ENCODE measurements at regions not wholly inside any gene's neighbourhood (a gene's known extent, or its start where the extent isn't known, plus 50 kb on each side); places are given as distances from the start of the nearest gene placed in this dataset.
"Not testable (repeated sequence)": the region's sequence is repeated elsewhere in the genome, so short reads cannot be mapped to it uniquely, and the experiment has no call there.

DNA sequence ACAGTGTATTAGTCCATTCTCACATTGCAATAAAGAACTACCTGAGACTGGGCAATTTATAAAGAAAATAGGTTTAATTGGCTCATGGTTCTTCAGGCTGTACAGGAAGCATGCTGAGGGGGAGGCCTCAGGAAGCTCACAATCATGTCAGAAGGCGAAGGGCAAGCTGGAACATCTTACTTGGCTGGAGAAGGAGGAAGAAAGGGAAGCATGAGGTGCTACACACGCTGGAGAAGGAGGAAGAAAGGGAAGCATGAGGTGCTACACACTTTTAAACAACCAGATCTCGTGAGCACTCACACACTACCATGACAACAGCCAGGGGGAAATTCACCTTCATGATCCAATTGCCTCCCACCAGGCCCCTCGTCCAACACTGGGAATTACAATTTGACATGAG, 95.3 kb upstream of the FAM110C start:
- Mint-ChIP-seq H3K4me1 (peaks cover 0 to 5% (median 0%) of the 10 kb centered on the region in 7 donors), H3K27ac (no peak overlapping the region), H3K4me3 (no peak overlapping the region), H3K27me3 (peaks cover 4 to 12% (median 5%) of the 10 kb centered on the region in 5 donors), H3K36me3 (no peaks in the 10 kb centered on the region), H3K9me3 (no peaks in the 10 kb centered on the region)
- intact Hi-C loops (cut with micrococcal nuclease), result no loop called here
- no peaks in the 10 kb centered on the region for H3K4me1 ChIP-seq (ENCODE audit: control insufficient read depth in 2 of 2, insufficient read depth in 2 of 2, low read length in 2 of 2)
- ChIA-PET CTCF (no interaction called here), POLR2A (no interaction called here)
- no peak for DNase-seq
- H3K9me3 ChIP-seq (ENCODE audit: control insufficient read depth in 2 of 3, low read length in 3 of 3), result no peaks in the 10 kb centered on the region
- H3K36me3 ChIP-seq (ENCODE audit: control insufficient read depth in 2 of 3, insufficient read depth in 3 of 3, low read length in 3 of 3), result no peaks in the 10 kb centered on the region
- no peak overlapping the region for H3K27ac ChIP-seq (ENCODE audit: low read depth, low read length)
- H3K4me3 ChIP-seq (ENCODE audit: low read length), result no peak overlapping the region
- no peak for ATAC-seq
- no peaks in the 10 kb centered on the region for H3K27me3 ChIP-seq (ENCODE audit: control insufficient read depth in 2 of 2, insufficient read depth in 2 of 2, low read length in 2 of 2)

- Mint-ChIP-seq H3K4me3 (no peak overlapping the region), H3K9me3 (peaks cover 0 to 2% (median 0%) of the 10 kb centered on the region in 11 donors), H3K27me3 (peaks cover 12 to 28% (median 24%) of the 10 kb centered on the region in 5 donors), H3K27ac (no peak overlapping the region), H3K36me3 (no peaks in the 10 kb centered on the region), H3K4me1 (peaks cover 0 to 3% (median 0%) of the 10 kb centered on the region in 7 donors)
- intact Hi-C loops (cut with micrococcal nuclease), result no loop called here
- Histone ChIP-seq H3K27ac (ENCODE audit: low read depth, low read length) (no peak overlapping the region), H3K27me3 (ENCODE audit: control insufficient read depth in 2 of 2, insufficient read depth in 2 of 2, low read length in 2 of 2) (no peaks in the 10 kb centered on the region), H3K4me1 (ENCODE audit: control insufficient read depth in 2 of 2, insufficient read depth in 2 of 2, low read length in 2 of 2) (no peaks in the 10 kb centered on the region), H3K4me3 (ENCODE audit: low read length) (no peak overlapping the region), H3K36me3 (ENCODE audit: control insufficient read depth in 2 of 3, insufficient read depth in 3 of 3, low read length in 3 of 3) (no peaks in the 10 kb centered on the region), H3K9me3 (ENCODE audit: control insufficient read depth in 2 of 3, low read length in 3 of 3) (no peaks in the 10 kb centered on the region)
- CTCF ChIA-PET, result no interaction called here
- DNase-seq (no peak), ATAC-seq (no peak)
- POLR2A ChIA-PET, result no interaction called here
Observed at GRCh38 chr2:136666-137065, 90.4 kb upstream of the FAM110C start.

GRCh38 chr2:133675-134593, 87.6 kb upstream of the FAM110C start:
- peaks cover 10 to 41% (median 26%) of the 10 kb centered on the region in 5 donors for H3K27me3 Mint-ChIP-seq
- H3K27ac Mint-ChIP-seq, result no peak overlapping the region
- H3K36me3 Mint-ChIP-seq, result no peaks in the 10 kb centered on the region
- Histone ChIP-seq H3K36me3 (ENCODE audit: control insufficient read depth in 2 of 3, insufficient read depth in 3 of 3, low read length in 3 of 3) (no peaks in the 10 kb centered on the region), H3K27ac (ENCODE audit: low read depth, low read length) (no peak overlapping the region), H3K4me3 (ENCODE audit: low read length) (no peak overlapping the region), H3K4me1 (ENCODE audit: control insufficient read depth in 2 of 2, insufficient read depth in 2 of 2, low read length in 2 of 2) (no peaks in the 10 kb centered on the region), H3K27me3 (ENCODE audit: control insufficient read depth in 2 of 2, insufficient read depth in 2 of 2, low read length in 2 of 2) (no peaks in the 10 kb centered on the region), H3K9me3 (ENCODE audit: control insufficient read depth in 2 of 3, low read length in 3 of 3) (no peaks in the 10 kb centered on the region)
- no peak overlapping the region for H3K4me3 Mint-ChIP-seq
- CTCF ChIA-PET, result no interaction called here
- no peak for DNase-seq
- no peak for ATAC-seq
- H3K9me3 Mint-ChIP-seq, result peaks cover 0 to 5% (median 0%) of the 10 kb centered on the region in 11 donors
- peaks cover 0 to 3% (median 0%) of the 10 kb centered on the region in 7 donors for H3K4me1 Mint-ChIP-seq
- POLR2A ChIA-PET, result no interaction called here
- intact Hi-C loops (cut with micrococcal nuclease), result no loop called here

DNA sequence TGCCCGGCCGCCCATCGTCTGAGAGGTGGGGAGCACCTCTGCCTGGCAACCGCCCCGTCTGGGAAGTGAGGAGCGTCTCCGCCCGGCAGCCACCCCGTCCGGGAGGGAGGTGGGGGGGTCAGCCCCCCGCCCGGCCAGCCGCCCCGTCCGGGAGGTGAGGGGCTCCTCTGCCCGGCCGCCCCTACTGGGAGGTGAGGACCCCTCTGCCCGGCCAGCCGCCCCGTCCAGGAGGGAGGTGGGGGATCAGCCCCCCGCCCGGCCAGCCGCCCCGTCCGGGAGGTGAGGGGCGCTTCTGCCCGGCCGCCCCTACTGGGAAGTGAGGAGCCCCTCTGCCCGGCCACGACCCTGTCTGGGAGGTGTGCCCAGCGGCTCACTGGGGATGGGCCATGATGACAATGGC, 80.5 kb upstream of the FAM110C start:
- H3K27ac ChIP-seq (ENCODE audit: low read depth, low read length); ATAC-seq; H3K27me3 ChIP-seq (ENCODE audit: control insufficient read depth in 2 of 2, insufficient read depth in 2 of 2, low read length in 2 of 2); CTCF ChIA-PET; H3K36me3 ChIP-seq (ENCODE audit: control insufficient read depth in 2 of 3, insufficient read depth in 3 of 3, low read length in 3 of 3); H3K4me3 Mint-ChIP-seq; H3K27ac Mint-ChIP-seq; H3K9me3 ChIP-seq (ENCODE audit: control insufficient read depth in 2 of 3, low read length in 3 of 3); H3K4me1 Mint-ChIP-seq; intact Hi-C loops (cut with micrococcal nuclease); H3K4me3 ChIP-seq (ENCODE audit: low read length); POLR2A ChIA-PET; H3K9me3 Mint-ChIP-seq; H3K36me3 Mint-ChIP-seq; DNase-seq; H3K4me1 ChIP-seq (ENCODE audit: control insufficient read depth in 2 of 2, insufficient read depth in 2 of 2, low read length in 2 of 2): not testable (repeated sequence)
- peaks cover 5 to 21% (median 14%) of the 10 kb centered on the region in 5 donors for H3K27me3 Mint-ChIP-seq

DNA sequence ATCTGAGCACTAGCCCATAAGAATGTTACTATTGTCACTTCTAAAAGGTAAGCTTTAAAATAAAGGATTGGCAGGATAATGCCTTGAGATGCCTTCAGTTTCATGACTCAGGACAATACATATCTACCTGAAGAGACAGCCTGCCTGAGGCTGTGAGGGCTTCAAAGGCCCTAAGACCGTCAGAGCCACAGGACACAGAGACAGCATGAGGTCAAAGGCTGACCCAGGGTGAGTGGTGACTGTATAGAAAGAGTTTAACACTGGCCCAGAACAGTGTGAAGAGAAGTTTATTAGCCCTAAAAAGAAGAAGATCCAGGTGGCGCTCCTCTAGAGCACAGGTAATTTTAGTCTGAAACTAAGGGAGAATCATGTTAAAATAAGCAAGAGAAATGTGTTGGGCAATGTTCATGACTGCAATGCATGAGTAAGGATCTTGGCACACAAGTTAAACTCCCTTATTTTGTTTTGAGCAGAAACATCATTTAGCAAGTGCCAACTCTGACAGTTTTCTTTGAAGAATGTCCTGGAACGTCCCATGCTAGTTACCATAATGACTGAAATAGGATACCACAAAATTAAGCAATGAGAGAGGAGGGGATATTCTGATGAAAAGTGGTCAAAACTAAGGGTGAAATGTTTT, 78.1 kb upstream of the FAM110C start:
- ChIA-PET POLR2A (no interaction called here), CTCF (no interaction called here)
- Mint-ChIP-seq H3K36me3 (no peaks in the 10 kb centered on the region), H3K27me3 (peaks cover 0 to 13% (median 3%) of the 10 kb centered on the region in 5 donors), H3K4me1 (peaks cover 0 to 2% (median 0%) of the 10 kb centered on the region in 7 donors), H3K27ac (no peak overlapping the region), H3K9me3 (peaks cover 0 to under 1% (median 0%) of the 10 kb centered on the region in 11 donors), H3K4me3 (no peak overlapping the region)
- H3K4me3 ChIP-seq (ENCODE audit: low read length), result no peak overlapping the region
- ATAC-seq (no peak), DNase-seq (no peak)
- H3K4me1 ChIP-seq (ENCODE audit: control insufficient read depth in 2 of 2, insufficient read depth in 2 of 2, low read length in 2 of 2), result no peaks in the 10 kb centered on the region
- H3K27ac ChIP-seq (ENCODE audit: low read depth, low read length), result no peak overlapping the region
- H3K27me3 ChIP-seq (ENCODE audit: control insufficient read depth in 2 of 2, insufficient read depth in 2 of 2, low read length in 2 of 2), result no peaks in the 10 kb centered on the region
- H3K9me3 ChIP-seq (ENCODE audit: control insufficient read depth in 2 of 3, low read length in 3 of 3), result no peaks in the 10 kb centered on the region
- intact Hi-C loops (cut with micrococcal nuclease), result no loop called here
- H3K36me3 ChIP-seq (ENCODE audit: control insufficient read depth in 2 of 3, insufficient read depth in 3 of 3, low read length in 3 of 3), result no peaks in the 10 kb centered on the region

- Histone ChIP-seq H3K4me3 (ENCODE audit: low read length) (no peak overlapping the region), H3K4me1 (ENCODE audit: control insufficient read depth in 2 of 2, insufficient read depth in 2 of 2, low read length in 2 of 2) (no peaks in the 10 kb centered on the region), H3K36me3 (ENCODE audit: control insufficient read depth in 2 of 3, insufficient read depth in 3 of 3, low read length in 3 of 3) (no peaks in the 10 kb centered on the region), H3K27me3 (ENCODE audit: control insufficient read depth in 2 of 2, insufficient read depth in 2 of 2, low read length in 2 of 2) (no peaks in the 10 kb centered on the region), H3K9me3 (ENCODE audit: control insufficient read depth in 2 of 3, low read length in 3 of 3) (no peaks in the 10 kb centered on the region), H3K27ac (ENCODE audit: low read depth, low read length) (no peak overlapping the region)
- ChIA-PET CTCF (no interaction called here), POLR2A (no interaction called here)
- Mint-ChIP-seq H3K4me3 (no peak overlapping the region), H3K27me3 (peaks cover 0 to 22% (median 11%) of the 10 kb centered on the region in 5 donors), H3K9me3 (no peaks in the 10 kb centered on the region), H3K36me3 (no peaks in the 10 kb centered on the region), H3K4me1 (peaks cover 0 to 1% (median 0%) of the 10 kb centered on the region in 7 donors), H3K27ac (no peak overlapping the region)
- ATAC-seq (no peak), DNase-seq (no peak)
- intact Hi-C loops (cut with micrococcal nuclease), result no loop called here
Observed at GRCh38 chr2:116953-117352, 70.6 kb upstream of the FAM110C start.

DNA sequence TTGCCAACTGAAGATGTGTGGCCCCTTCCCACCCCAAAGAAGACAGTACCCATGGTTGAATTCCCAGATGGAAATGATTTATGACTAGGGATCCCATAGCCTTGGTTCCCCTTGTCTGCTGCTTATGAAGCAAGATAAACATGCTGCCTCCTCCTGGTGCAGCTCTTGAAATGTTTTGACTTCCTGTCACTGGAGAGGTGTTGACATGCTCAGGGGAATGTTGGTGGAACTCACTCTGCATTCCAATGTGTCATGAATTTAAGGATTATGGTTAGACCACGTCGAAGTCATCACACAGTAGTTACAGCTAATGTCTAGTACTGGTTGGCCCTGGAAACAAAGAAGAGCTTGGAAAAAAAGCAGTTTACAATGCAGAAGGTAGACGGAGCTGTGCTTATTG, 69.0 kb upstream of the FAM110C start:
- Histone ChIP-seq H3K27ac (ENCODE audit: low read depth, low read length) (no peak overlapping the region), H3K27me3 (ENCODE audit: control insufficient read depth in 2 of 2, insufficient read depth in 2 of 2, low read length in 2 of 2) (no peaks in the 10 kb centered on the region), H3K9me3 (ENCODE audit: control insufficient read depth in 2 of 3, low read length in 3 of 3) (no peaks in the 10 kb centered on the region), H3K36me3 (ENCODE audit: control insufficient read depth in 2 of 3, insufficient read depth in 3 of 3, low read length in 3 of 3) (no peaks in the 10 kb centered on the region), H3K4me1 (ENCODE audit: control insufficient read depth in 2 of 2, insufficient read depth in 2 of 2, low read length in 2 of 2) (no peaks in the 10 kb centered on the region), H3K4me3 (ENCODE audit: low read length) (no peak overlapping the region)
- ATAC-seq (no peak), DNase-seq (no peak)
- no peaks in the 10 kb centered on the region for H3K36me3 Mint-ChIP-seq
- H3K27ac Mint-ChIP-seq, result no peak overlapping the region
- peaks cover 0 to 23% (median 7%) of the 10 kb centered on the region in 5 donors for H3K27me3 Mint-ChIP-seq
- ChIA-PET CTCF (no interaction called here), POLR2A (no interaction called here)
- H3K9me3 Mint-ChIP-seq, result no peaks in the 10 kb centered on the region
- H3K4me1 Mint-ChIP-seq, result peaks cover 0 to 1% (median 0%) of the 10 kb centered on the region in 7 donors
- H3K4me3 Mint-ChIP-seq, result no peak overlapping the region
- intact Hi-C loops (cut with micrococcal nuclease), result no loop called here
